ENCODE measurements at regions not wholly inside any gene's neighbourhood (a gene's known extent, or its start where the extent isn't known, plus 50 kb on each side); places are given as distances from the start of the nearest gene placed in this dataset.

- Histone ChIP-seq H3K36me3 (ENCODE audit: low read depth, low read length) (no peaks in the 10 kb centered on the region), H3K9me2 (replicated peaks; ENCODE audit: low read length) (no peaks in the 10 kb centered on the region), H3K9ac (ENCODE audit: low read length) (no peak overlapping the region), H3K4me3 (ENCODE audit: low read length) (no peak overlapping the region), H3K27ac (ENCODE audit: low read length) (no peak overlapping the region), H3F3A (ENCODE audit: low read length, unreplicated experiment) (no peaks in the 10 kb centered on the region), H4K20me1 (ENCODE audit: low read length) (no peaks in the 10 kb centered on the region), H3K4me1 (ENCODE audit: insufficient read depth, low read length) (no peaks in the 10 kb centered on the region), H3K4me2 (ENCODE audit: low read length) (no peak overlapping the region), H3K27me3 (ENCODE audit: low read length) (no peaks in the 10 kb centered on the region), H3K79me2 (ENCODE audit: low read length) (no peaks in the 10 kb centered on the region), H2AFZ (ENCODE audit: low read length) (no peak overlapping the region), H3K9me3 (ENCODE audit: low read length) (no peaks in the 10 kb centered on the region)
- TF ChIP-seq EZH2phosphoT487 (IDR thresholded peaks at IDR 0.05; ENCODE audit: borderline replicate concordance, low read length) (no peak), EZH2 (IDR thresholded peaks at IDR 0.05; ENCODE audit: low read length, unreplicated experiment) (no peak)
- TF ChIP-seq, protein P1, sequence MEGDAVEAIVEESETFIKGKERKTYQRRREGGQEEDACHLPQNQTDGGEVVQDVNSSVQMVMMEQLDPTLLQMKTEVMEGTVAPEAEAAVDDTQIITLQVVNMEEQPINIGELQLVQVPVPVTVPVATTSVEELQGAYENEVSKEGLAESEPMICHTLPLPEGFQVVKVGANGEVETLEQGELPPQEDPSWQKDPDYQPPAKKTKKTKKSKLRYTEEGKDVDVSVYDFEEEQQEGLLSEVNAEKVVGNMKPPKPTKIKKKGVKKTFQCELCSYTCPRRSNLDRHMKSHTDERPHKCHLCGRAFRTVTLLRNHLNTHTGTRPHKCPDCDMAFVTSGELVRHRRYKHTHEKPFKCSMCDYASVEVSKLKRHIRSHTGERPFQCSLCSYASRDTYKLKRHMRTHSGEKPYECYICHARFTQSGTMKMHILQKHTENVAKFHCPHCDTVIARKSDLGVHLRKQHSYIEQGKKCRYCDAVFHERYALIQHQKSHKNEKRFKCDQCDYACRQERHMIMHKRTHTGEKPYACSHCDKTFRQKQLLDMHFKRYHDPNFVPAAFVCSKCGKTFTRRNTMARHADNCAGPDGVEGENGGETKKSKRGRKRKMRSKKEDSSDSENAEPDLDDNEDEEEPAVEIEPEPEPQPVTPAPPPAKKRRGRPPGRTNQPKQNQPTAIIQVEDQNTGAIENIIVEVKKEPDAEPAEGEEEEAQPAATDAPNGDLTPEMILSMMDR (conservative IDR thresholded peaks at IDR 0.05; ENCODE audit: low read depth, low read length) = no peak
- BruUV-seq (replicated peaks) = no TSS peak
- ChIA-PET POLR2A (ENCODE audit: unreplicated experiment) (no interaction called here), CTCF (interaction anchor here (0.6 kb wide), 1 partner anchor 291 kb away, joined by 10 read pairs; no protein-coding TSS in a partner anchor)
- intact Hi-C loops (cut with micrococcal nuclease) = no loop called here
- ATAC-seq (no peak), DNase-seq (no peak)
Measured at GRCh38 chr2:117058366-117058765, 756.1 kb upstream of the DDX18 start.

DNA sequence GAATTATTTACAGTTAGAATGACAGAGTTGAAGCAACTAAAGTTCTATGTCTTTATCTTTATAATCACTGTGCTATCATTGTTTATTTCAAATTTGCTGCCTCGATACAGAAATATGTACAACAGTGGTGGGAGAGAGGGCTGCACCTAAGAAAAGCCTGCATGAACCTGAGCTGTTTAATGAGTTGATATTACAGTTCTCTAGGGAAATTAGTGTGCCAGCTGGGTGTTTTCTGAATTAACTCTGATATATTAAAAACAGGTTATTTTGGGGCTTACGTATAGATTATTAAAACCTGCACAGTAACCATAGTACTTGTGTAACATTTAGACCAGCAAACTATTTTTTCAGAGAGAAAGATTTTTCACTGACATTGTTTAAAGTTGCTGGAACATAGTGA is 750.5 kb upstream of the DDX18 start:
- DNase-seq = no peak
- H3F3A ChIP-seq (ENCODE audit: low read length, unreplicated experiment) = no peaks in the 10 kb centered on the region
- H4K20me1 ChIP-seq (ENCODE audit: low read length) = no peaks in the 10 kb centered on the region
- ChIA-PET POLR2A (ENCODE audit: unreplicated experiment) (no interaction called here), CTCF (no interaction called here)
- H3K79me2 ChIP-seq (ENCODE audit: low read length) = no peaks in the 10 kb centered on the region
- no peak overlapping the region for H3K4me3 ChIP-seq (ENCODE audit: low read length)
- intact Hi-C loops (cut with micrococcal nuclease) = no loop called here
- no peaks in the 10 kb centered on the region for H3K36me3 ChIP-seq (ENCODE audit: low read depth, low read length)
- H3K9ac ChIP-seq (ENCODE audit: low read length) = no peak overlapping the region
- no peak overlapping the region for H2AFZ ChIP-seq (ENCODE audit: low read length)
- no peak overlapping the region for H3K27ac ChIP-seq (ENCODE audit: low read length)
- TF ChIP-seq EZH2 (IDR thresholded peaks at IDR 0.05; ENCODE audit: low read length, unreplicated experiment) (no peak), EZH2phosphoT487 (IDR thresholded peaks at IDR 0.05; ENCODE audit: borderline replicate concordance, low read length) (no peak)
- TF ChIP-seq, protein P1 (conservative IDR thresholded peaks at IDR 0.05; ENCODE audit: low read depth, low read length) = no peak
- H3K9me2 ChIP-seq (replicated peaks; ENCODE audit: low read length) = no peaks in the 10 kb centered on the region
- no peaks in the 10 kb centered on the region for H3K27me3 ChIP-seq (ENCODE audit: low read length)
- no TSS peak for BruUV-seq (replicated peaks)
- no peaks in the 10 kb centered on the region for H3K9me3 ChIP-seq (ENCODE audit: low read length)
- no peak for ATAC-seq
- no peak overlapping the region for H3K4me2 ChIP-seq (ENCODE audit: low read length)
- no peaks in the 10 kb centered on the region for H3K4me1 ChIP-seq (ENCODE audit: insufficient read depth, low read length)

DNA sequence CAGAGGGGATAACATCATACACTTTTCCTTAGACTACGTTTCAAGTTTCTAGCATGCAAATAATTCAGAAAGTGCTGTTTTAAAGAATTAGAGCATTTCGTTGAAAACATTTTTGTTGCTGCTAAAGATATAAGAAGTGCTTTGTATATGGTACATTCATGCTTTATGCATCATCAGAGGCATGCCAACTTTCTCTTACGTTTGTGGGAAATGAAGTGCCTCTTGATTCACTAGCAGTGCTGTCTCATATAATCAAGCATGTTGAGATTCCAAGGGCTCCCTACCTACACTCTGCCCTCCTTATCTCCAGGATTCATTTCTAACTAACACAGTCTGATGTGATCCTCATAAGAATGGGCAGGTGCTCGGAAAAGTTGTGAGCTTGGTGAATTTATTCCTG is 748.6 kb upstream of the DDX18 start:
- Histone ChIP-seq H3K9me3 (ENCODE audit: low read length) (no peaks in the 10 kb centered on the region), H3K9ac (ENCODE audit: low read length) (no peak overlapping the region), H3F3A (ENCODE audit: low read length, unreplicated experiment) (no peaks in the 10 kb centered on the region), H3K79me2 (ENCODE audit: low read length) (no peaks in the 10 kb centered on the region), H3K4me1 (ENCODE audit: insufficient read depth, low read length) (no peaks in the 10 kb centered on the region), H2AFZ (ENCODE audit: low read length) (no peak overlapping the region), H3K4me2 (ENCODE audit: low read length) (no peak overlapping the region), H3K27ac (ENCODE audit: low read length) (no peak overlapping the region), H4K20me1 (ENCODE audit: low read length) (no peaks in the 10 kb centered on the region), H3K9me2 (replicated peaks; ENCODE audit: low read length) (no peaks in the 10 kb centered on the region), H3K36me3 (ENCODE audit: low read depth, low read length) (no peaks in the 10 kb centered on the region), H3K4me3 (ENCODE audit: low read length) (no peak overlapping the region), H3K27me3 (ENCODE audit: low read length) (no peaks in the 10 kb centered on the region)
- POLR2A ChIA-PET (ENCODE audit: unreplicated experiment) = no interaction called here
- intact Hi-C loops (cut with micrococcal nuclease) = no loop called here
- CTCF ChIA-PET = no interaction called here
- BruUV-seq (replicated peaks) = no TSS peak
- TF ChIP-seq EZH2 (IDR thresholded peaks at IDR 0.05; ENCODE audit: low read length, unreplicated experiment) (no peak), EZH2phosphoT487 (IDR thresholded peaks at IDR 0.05; ENCODE audit: borderline replicate concordance, low read length) (no peak)
- TF ChIP-seq, protein P1 (conservative IDR thresholded peaks at IDR 0.05; ENCODE audit: low read depth, low read length) = no peak
- DNase-seq = no peak
- no peak for ATAC-seq

All from PC-3 (cell line).